Stimulated activated CD4-positive, alpha-beta T cell treated with anti-CD3 and anti-CD28 coated beads, TNF-alpha, amount 100 ng/mL, for 48 hours (primary cell): ENCODE measurements at regions not wholly inside any gene's neighbourhood (a gene's known extent, or its start where the extent isn't known, plus 50 kb on each side); places are given as distances from the start of the nearest gene placed in this dataset.
"Not testable (repeated sequence)": the region's sequence is repeated elsewhere in the genome, so short reads cannot be mapped to it uniquely, and the experiment has no call there.

Experiments used
- DNase-seq, 3 donors: peaks; one replicate each; pipeline ENCODE4 v3.0.0-alpha.2; 2020; ENCODE audit warnings: low read depth in 3 of 3

DNA sequence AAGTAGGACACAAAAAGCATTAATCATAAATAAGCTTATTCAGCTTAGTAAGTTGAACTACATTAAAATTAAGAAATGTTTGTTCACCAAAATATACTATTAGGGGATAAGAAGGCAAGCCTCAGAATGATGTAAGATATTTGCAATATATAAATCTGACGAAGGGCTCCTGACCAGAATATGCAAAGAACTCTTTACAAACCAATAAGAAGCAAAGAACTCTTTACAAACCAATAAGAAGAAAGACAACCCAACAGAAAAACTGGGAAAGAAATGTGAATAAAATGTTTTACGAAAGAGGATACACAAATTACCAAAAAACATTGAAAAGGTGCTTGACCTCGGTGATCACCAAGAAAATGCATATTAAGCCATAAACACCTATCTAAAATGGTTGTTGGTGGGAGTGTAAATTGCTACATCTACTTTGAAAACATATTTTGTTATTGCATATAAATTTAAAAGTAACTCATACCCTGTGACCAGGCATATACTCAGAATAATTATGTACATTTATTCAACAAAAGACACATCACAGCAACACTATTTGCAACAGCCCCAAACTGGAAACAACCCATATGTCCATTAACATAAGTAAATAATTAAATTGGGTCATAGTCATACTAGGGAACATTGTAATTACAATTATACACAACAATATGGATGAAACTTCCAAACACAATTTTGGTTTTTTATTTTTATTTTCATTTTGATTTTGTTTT lies 83.3 kb upstream of the CTBP2 start:
- no peak for DNase-seq

DNA sequence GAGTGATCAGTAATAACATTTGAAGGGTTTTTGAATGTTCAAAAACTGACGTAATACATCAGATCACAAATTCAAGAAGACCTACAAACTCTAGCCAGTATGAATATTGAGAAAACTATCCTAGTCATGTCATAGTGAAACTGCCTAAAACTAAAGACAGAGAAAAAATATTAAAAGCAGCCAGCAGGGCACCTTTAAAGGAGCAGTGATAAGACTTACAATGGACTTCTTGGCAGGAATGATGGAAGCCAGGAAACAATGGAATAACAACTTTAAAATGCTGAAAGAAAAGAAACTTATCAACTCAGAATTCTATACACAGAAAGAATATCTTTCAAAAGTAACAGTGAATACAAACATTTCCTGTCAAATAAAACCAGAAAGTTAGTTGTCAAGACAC lies 78.3 kb upstream of the CTBP2 start:
- DNase-seq: no peak

DNA sequence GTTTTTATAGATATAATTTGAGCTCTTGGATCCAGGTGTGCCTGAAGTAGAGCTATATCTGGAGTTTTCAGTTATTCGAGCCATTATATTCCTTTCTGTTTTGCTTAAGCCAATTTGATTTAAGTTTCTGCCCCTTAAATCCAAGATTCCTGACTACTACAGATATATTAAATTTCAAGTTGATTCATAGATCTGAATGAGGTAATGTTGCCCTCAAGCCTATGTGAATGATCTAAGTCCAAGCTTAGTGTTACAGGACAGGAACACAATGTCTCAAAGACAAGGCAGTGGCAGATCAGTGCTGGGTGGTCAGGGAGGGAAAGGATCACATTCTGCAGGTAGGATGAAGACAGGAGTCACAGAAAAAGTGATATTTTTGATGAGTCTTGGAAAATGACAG lies 75.7 kb upstream of the CTBP2 start:
- no peak for DNase-seq

DNA sequence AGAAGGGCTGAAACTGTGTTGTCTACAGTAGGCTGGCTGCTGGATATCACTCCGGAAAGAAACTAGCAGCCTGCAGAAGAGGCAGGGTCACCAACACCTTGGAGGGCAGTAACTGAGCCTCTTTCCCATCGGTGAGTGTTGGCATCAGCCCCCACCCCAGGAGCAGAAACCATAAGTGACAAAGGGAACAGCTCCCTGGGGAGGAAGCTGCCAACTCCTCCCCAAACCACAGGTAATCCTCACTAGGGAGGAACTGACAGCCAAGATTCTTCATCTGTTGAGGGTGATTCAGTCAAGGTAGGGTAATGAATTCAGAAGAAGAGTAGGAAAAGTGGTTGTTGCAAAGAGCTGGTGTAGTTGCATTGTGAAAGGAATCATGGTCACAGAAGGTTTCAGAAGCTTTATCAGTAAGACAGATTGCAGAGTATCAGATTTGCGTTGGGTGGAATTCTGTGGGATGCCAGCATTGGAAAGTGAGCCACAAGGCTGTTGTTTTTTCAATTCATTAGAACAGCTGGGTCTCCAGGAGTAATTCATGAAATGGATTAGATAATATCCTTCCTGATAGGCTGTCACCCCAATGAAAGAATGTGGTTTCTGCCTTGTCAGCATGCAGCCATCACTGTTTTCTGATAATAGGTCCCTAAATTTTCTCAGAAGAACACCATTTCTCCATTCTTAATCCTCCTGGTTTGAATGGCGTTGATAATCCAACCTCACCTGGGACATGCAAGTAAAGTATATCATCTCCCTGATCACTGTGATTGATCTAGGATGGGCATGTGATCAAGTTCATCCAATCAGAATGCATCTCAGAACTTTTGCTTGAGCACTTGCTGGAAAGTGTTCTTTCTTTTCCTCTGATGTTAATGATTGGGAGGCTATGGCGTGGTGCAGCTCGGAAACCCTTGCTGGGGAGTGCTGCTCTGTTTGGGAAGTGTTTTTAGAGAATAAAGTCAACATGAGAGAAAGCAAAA lies 75.0 kb upstream of the CTBP2 start:
- no peak for DNase-seq

DNA sequence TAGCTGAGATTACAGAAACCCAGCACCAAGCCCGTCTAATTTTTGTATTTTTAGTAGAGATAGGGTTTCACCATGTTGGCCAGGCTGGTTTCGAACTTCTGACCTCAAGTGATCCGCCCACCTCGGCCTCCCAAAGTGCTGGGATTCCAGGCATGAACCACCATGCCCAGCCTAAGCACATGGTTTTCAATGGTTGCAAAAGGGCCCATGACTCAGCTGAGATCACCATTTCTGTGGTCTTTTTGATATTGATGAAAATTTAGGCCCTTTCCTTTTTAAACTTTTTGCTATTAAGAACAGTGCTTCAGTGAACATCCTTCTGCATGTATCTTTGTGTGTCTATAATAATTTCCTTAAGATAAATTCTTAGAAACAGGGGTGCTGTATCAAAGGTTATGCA lies 74.2 kb upstream of the CTBP2 start:
- not testable (repeated sequence) for DNase-seq

DNA sequence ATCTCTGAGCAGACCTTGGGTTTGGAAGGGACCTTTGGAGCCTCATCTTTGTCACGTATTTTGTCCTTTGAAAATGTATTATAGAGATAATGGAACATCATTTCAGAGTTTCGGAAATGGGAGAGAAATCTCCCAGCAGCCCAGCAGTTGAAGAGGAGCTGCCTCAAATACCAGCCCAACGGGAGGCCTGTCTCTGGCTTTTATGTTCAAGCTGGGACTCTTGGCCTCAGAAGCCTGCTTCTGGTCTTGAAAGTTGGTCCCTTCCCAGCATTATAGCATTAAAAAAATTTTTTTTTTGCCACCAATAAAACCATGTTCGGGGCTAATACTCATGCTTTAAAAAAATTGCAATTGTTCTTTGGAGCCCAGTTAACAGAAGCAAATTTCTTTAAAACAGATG lies 73.4 kb upstream of the CTBP2 start:
- DNase-seq: no peak

DNA sequence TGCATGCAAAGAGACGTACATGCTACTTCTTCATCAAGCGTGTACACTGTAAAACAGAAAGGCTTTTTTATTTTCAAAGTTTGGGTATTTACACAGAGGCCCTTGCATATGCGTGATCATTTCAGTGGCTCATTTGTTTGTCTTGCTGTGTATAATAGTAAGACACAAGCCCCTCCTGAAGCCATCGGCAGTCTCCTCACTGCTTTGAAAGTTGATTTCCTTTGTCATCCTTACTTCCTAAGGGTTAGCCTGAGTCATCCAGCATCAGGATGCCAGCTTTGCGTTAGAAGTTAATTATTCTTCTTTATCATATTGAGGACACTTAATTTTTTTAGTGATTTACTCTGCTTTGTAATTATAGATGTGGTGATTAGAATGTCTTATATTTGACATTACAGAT lies 72.5 kb upstream of the CTBP2 start:
- no peak for DNase-seq

DNA sequence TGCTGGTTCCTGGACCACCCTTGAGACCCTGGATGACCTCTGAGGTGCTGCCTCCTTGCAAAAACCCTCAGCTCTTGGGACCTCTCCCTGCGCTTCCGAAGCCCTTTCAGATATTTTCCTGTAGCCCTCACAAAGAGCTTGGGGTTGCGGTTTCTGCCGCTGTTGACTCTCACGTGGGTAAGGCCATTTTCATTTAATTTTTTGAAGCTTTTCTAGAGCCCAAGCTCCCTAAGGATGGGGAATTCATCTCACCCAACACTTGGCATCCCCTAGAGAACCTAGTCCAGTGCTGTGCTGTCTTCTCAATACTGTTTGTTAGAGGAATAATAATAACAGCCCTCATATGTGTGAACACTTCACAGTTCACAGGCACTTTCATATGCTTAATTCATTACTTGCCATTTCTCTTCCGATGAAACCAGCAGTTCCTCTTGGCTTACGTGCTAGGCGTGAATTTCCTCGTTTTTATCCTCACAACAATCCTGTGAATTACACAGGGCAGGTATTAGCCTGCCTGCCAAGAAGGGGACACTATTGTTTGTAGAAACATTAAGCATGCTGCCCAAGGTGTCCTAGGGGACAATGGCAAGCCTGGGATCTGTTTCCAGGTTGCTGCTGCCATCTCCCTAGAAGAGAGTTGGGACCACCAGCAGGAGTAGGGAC lies 71.6 kb upstream of the CTBP2 start:
- no peak for DNase-seq

DNA sequence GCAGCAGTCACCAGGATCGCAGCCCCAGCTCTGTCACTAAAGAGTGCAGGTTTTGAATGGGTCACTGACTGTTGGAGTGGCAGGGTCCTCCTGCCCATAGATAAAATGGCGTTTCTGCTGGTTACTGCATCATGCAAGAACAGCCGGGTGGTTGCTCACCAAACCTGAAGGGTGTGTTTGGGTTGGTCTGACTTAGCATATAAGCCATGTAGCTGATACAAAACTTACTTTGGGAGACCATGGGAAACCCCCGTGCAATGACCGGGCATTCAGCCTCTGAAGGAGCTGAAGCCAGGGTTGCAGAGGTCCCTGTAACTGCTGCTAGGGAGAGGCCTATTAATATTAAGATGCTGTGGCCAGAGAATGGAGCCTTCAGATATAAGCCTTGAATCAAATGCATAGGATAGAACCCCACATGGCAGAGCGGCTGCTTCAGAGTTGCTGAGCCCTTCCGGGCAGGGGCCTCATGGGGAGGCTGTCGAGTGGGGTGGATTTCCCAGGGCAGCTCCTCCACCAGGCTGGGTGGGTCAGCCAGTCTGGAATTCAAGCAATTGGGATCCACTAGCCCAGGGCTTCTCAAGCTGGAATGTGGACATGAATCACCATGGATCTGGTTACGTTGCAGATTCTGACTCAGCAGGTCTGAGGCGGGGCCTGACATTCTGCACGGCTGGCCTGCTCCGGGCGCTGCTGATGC lies 70.9 kb upstream of the CTBP2 start:
- no peak for DNase-seq

DNA sequence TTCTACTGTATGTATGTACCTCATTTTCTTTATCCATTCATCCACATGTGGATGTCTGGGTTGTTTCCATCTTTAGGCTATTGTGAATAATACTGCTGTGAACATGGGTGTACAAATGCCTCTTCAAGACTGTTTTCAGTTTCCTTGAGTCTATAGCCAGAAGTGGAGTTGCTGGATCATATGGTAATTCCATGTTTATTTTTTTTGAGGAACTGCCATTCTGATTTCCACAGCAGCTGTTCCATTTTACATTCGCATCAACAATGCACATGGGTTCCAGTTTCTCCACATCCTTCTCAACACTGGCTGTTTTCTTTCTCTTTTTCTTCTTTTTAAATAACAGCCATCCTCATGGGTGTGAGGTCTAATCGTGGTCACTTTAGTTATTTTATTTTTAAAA lies 69.9 kb upstream of the CTBP2 start:
- DNase-seq: no peak

DNA sequence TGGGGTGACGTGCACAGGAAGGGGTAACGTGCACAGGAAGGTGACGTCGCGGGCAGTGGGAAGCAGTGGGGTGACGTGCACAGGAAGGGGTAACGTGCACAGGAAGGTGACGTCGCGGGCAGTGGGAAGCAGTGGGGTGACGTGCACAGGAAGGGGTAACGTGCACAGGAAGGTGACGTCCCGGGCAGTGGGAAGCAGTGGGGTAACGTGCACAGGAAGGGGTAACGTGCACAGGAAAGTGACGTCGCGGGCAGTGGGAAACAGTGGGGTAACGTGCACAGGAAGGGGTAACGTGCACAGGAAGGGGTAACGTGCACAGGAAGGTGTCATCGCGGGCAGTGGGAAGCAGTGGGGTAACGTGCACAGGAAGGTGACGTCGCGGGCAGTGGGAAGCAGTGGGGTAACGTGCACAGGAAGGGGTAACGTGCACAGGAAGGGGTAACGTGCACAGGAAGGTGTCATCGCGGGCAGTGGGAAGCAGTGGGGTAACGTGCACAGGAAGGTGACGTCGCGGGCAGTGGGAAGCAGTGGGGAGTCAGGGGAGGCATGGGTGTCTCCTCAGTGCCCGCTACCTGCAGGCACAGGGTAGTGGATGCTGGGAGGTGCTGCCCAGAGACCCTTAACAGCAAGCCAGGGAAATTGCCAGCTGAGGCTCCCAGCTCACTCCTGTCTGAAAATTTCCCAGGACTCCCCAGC lies 68.0 kb upstream of the CTBP2 start:
- DNase-seq: not testable (repeated sequence)

DNA sequence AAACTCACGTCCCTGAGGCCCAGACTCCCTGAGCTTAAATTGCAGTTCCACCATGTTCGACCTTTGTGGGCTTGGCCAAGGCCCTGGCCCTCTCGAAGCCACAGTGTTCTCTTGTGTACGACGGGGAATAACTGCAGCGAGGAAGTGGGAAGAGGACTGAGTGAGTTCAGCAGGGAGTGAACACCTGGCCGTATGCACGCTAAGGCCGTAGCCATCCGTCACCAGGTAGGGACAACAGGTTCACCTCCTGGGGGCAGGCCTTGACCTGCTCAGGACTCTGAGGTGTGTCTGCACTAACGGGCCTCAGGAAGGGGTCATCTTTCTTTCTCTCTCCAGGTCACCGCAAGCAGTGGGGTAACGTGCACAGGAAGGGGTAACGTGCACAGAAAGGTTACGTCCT lies 67.2 kb upstream of the CTBP2 start:
- DNase-seq: no peak

DNA sequence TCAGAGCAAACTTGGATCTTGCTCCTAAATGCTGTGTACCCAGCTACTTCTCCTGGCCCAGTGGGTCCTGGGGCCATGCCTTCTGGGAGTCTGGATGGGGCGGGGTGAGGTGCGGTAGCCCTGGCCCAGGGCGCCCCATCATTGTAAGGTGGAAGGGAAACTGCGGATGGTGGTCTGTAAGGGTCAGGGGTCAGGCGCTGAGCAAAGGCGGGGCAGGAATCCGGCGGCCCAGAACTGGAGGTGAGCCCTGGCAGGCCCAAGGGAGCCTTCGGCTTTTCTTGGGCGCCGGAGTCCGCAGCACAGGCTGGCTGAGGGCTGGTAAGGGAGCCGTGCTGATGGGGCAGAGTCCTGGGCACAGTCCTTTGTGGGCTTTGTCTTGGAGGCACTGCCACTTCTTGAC lies 66.5 kb upstream of the CTBP2 start:
- DNase-seq: no peak

DNA sequence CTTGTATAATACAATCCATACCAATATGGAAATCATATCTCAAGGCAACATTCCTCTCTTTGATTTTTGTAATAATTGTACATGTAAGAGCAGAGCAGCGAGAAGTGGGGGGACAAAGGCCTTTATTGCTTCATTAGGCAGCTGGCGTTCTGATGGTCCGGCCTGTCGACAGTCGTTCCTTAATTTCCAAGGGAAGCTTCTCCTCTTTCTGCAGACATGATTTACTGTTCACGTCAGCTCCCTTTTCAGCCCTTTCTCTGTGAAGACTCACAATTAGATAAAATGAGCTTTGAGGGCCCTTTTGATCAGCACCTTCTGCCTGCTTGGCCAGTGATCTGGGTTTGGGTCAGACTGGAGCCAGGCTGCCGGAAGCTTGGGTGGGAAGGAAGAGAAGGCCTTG lies 65.6 kb upstream of the CTBP2 start:
- DNase-seq: no peak

DNA sequence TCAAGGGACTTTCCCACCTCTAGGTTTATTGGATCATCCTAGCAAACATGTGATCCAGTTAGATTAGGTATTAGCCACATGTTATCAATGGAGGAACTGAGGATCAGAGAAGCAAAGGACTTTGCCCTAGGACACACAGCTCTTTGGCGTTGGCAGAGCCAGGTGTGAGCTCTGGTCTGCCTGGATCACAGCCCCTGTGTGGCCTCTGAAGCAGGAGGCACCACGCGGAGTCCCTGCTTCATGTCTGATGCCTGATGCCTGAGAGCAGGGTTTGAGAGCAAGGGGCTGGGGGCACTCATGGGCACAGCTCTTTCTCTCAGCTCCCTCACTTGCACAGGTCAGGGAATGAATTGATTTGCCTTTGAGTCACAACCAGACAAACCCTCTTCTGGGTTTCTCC lies 64.7 kb upstream of the CTBP2 start:
- DNase-seq: no peak

DNA sequence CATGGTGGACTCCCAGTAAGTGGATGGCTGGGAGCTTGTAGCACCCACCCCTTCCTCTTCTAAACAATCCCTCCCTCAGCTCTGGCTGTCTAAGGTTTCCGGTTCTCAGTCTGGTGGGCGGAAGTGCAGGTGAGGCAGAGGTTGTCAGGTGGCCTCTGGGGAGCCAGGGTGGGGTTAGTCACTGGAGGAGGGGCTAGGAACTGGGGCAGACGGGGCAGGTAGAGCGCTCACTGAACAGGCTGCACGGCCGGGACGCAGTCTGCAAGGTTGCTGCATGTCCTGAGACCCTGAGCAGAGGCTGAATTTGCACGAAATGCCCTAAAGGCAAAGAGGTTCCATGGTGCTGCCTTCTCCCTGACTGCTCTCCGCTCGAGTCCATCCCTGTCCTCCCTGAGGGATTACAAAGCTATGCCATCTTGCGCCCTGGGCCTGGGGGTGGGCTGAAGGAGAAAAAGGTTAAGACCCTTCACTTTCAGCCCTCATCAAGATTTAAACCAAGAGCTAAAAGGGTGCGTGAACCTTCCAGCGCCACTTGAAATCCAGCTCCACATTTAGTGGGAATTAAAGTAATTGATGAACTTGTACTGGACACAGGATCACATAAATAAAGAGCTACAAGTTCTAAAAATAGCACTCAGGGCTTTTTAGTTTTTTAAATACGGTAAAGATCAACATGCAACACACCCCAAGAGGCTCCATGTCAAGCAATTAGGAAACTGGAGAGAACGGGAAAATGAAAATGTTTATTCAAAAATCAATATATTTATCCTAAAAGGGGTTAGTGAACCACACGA lies 62.3 kb upstream of the CTBP2 start:
- DNase-seq: no peak

DNA sequence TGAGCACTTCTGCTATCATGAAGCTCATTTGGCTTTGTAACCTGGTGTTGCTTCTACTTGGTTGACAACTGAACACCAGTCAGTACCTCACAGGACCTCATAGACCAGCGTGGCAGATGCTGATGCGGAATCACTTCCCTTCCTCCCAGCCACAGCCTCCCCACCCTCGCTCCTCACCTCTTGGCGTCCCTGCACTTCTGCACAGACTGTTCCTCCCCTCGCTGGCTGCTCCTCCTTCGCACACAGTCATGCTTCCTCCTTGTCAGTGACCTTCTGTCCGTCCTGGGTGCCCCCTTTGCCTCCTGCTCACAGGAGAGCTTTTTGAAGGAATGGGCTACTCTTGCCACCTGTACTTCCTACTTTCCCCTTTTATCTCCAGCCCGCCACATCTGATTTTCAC lies 61.4 kb upstream of the CTBP2 start:
- DNase-seq: no peak

DNA sequence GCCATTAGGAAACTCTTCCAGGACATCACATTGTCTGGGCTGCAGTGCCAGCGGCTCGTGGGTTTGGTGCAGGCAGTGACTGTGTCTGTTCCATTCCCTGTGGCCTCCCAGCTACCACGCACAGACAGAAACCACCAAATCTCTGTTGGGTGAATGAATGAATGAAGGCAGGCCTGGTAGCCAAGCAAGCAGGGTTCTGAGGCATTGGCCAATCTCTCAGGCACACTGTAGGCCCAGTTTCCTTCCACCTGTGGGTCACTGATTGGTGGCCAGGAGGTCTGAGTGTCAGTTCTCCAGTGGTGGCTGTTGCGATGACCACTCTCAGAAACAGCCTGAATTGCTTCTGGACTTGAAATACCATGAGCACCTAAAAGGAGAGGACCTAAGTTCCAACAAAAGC lies 59.4 kb upstream of the CTBP2 start:
- DNase-seq: no peak

DNA sequence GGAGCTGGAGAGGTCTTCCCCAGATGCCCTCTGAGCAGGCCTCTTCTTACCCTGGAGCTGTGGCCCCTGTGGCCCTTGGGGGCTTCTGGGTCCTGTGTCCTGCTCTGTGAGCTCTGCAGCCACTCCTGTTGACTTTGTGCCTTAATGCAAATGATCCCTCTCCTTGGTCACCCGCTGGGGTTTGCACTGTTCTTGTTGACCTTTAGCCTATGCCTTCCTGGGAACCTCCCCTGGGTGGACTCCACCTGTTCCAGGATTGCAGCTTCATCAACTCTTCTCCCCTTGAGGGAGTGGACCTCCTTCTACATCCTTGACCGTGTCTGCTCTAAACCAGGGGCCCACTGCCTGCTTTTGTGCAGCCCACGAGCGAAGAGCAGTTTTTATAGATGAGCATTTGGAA lies 58.6 kb upstream of the CTBP2 start:
- DNase-seq: no peak

DNA sequence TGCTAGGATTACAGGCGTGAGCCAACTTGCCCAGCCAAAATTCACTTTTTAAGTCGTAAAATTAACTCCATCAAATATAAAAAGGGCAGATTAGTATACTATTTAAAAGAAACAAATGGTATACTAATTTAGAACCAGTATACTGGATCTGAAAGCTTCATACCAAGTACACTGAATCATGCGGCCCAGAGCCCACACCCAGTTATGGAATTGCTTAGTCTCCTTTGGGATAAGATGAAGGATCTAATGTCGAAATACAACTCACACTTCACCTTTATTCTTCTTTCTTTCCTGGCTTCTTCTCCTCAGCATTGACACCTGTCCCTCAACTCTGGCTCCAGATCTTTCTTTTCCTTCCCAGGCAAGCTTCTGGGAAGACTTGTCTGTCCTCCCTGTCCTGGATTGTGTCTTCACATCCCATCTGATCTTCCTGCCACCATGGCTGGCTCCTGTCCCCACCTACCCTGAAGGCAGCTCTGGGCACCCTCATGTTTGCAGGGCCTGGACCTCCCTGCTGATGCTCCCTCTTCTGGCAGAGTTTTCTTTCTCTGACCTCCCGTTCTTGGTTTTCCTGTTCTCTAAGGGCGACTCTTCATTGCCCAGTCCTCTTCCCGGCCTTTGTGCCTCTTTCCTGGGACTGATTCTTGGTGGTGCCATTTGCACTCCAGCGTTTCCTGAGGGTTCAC lies 57.8 kb upstream of the CTBP2 start:
- DNase-seq: no peak
